IPS-NIHi11 (cell line): ENCODE measurements at regions not wholly inside any gene's neighbourhood (a gene's known extent, or its start where the extent isn't known, plus 50 kb on each side); places are given as distances from the start of the nearest gene placed in this dataset.
A peak's percentile ranks its signal among the peaks of the same experiment; 100 is the strongest.

ENCODE experiments used
- DNase-seq: peaks from one replicate; pipeline ENCODE4 v3.0.0; 2012; ENCODE audit warnings: mixed read lengths, low spot score

DNA sequence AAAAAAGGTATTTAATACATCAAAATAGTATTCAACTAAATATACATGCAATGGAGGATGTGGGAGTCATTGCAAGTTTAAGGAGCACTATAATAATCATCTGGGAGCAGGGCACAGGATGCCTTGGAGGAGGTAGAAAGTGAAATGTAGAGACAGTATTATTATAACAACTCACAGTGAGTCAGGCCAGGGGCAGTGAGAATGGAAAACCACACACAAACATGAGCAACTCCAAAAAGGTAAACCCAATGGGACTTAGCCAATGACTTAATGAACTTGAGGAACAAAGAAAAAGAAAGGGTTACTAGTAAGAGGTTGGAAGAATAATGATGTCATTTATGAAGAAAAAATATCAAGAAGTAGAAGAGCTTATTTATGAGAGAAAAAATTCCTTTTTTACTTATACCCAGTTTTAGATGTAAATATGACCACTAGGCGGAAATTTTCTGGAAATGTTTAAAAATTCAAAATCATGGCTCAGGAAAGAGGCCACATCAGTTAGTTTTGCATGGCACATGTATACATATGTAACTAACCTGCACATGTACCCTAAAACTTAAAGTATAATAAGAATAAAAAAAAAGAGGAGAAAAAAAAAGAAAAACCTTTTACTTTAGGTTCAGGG lies 389.3 kb downstream of the SUCLA2 start:
- no peak for DNase-seq

DNA sequence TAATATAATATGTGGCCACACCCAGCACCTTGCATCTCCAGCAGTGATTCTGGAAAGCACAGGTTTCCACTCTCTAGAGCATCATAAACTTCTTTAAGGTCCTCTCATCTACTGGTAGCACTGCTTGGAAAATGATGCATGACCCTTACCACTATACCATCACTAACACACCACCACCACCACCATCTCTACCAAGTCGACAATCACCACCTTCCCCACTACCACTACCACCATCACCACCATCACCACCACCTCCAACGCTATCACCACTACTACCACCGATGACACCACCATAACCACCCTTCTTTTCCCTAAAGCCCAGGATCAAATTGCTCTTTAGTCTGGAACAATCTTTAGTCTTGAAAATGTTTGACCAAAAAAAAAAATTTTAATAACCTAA lies 390.4 kb downstream of the SUCLA2 start:
- no peak for DNase-seq

DNA sequence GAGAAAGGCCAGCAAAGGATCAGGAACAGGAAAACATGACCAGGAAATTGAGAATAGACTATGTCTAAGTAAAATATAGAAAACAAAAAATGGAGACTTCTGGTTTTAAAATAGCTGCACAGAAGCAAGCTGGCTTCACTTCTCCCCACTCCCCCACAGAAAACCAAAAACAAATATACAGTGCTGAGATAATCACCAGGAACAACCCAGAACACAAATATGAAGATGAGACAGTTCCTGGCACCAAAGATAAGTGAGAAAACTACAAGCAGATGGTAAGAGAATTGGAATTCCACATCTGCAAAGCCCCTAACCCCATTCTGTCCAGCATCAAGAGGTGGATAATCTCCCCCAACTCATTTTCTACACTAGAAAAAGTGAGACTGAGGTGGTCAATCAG lies 397.7 kb downstream of the SUCLA2 start:
- DNase-seq = no peak

DNA sequence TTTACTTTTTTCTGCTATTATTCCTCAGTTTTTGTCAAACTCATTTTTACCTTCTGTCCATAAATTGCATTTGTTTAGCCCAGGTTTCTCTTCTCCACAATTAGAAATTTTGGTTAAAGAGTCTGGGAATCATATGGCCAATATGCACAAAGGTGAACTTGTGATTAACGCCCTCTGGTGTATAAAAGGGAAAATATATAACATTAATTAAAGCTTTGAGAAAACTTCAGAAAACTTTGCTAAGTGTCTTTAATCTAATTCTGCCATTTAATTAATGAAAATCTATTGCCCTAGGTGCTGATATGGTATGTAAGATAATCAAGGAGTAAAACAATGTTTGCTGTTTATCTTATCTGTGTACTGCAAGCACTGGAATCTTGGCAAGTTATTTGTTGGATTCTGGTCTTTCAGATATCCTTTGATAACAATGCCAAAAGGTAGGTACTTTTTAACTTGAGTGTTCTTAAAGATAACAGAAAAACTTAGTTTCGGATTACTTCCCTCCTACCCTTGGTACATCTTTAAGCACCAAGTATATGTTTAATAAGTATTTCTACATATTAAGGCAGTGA lies 402.6 kb downstream of the SUCLA2 start:
- no peak for DNase-seq

DNA sequence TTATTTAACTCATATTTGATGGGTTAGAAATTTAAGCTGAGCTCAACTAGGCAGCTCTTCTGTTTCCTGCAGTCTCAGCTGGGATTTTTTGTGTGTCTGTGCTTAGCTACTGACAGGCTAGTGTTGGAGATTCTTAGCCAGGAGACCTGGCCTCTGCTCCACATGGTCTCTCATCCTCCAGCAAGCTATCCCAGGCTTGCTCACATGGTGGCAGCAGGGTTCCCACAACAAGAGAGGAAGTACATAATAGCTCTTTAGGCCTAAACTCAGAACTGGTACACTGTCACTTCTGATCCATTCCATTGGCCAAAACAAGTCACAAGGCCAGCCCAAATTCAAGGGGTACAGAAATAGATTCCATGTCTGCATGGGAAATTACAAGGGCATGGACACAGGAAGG lies 406.2 kb downstream of the SUCLA2 start:
- DNase-seq = peak; percentile 9

DNA sequence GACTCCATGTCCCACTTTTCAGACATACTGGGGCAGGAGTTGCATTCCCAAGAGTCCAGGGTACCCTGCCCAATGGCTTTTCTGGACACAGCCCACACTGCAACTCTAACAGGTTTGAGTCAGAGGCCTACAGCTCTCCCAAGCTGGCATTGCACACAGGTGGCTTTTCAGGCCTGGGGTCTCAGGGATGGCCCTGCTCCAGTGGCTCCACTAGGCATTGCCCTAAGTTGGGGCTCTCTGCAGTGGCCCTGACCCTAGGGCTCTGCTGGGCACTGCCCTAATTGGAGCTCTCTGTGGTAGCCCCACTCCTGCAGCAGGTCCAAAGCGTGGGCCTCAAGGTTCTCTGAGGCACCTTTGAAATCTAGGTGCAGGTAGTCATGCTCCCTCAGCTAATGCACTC lies 408.8 kb downstream of the SUCLA2 start:
- no peak for DNase-seq

DNA sequence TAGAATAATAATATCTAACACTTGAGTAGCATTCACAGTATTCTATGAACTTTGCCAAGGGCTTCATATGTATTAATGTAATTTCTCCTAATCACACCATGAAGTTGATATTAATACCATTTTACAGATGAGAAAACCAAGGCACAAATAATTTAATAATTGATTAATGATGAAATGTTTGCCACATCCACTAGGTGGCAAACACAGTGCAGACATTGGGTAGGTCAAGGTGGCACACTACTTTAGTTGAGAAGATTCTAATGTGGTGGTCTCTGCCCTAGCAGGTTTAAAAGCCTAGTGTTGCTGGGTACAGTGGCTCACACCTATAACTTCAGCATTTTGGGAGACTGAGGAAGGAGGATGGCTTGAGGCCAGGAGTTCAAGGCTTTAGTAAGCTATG lies 412.4 kb downstream of the SUCLA2 start:
- no peak for DNase-seq

DNA sequence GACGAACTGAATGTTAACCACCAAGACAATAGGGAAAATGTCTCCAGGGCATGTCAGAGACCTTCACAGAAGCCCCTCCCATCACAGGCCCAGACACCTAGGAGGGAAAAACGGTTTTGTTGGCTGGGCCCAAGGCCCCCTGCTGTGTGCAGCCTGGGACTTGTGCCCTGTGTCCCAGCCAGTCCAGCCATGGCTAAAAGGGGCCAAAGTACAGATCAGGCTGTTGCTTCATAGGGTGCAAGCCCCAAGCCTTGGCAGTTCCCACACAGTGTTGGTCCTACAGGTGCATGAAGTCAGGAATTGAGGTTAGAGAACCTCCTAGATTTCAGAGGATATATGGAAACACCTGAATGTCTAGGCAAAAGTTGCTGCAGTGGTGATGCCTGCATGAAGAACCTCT lies 428.7 kb downstream of the SUCLA2 start:
- DNase-seq = no peak

DNA sequence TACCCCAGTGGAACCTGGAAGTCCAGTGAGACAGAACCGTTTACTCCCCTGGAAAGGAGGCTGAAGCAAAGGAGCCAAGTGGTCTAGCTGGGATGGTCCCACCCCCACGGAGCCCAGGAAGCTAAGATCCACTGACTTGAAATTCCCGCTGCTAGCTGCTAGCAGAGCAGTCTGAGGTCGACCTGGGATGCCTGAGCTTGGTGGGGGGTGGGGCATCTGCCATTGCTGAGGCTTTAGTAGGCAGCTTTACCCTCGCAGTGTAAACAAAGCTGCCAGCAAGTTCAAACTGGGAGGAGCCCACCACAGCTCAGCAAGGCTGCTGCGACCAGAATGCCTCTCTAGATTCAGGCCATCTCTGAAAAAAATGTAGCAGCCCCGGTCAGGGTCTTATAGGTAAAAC lies 437.0 kb downstream of the SUCLA2 start:
- DNase-seq = no peak

DNA sequence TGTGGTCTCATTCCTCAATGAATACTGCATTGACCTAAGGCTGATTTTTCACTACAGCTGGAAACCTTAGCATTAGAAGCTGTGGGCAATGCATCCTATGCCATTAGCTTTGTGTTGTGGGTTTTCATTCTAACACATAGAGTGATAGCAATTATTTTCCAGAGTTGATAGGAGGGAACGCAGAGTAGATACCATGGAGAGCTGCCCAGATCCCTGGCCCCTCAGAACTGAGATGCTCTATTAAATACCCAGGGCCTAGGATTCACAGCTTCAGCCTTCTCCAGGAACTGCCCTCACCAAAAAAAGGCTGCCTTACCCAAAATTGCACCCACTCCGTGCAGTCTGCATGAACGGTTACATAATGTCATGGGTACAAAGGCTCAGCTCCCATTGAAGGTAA lies 444.4 kb downstream of the SUCLA2 start:
- DNase-seq = no peak

DNA sequence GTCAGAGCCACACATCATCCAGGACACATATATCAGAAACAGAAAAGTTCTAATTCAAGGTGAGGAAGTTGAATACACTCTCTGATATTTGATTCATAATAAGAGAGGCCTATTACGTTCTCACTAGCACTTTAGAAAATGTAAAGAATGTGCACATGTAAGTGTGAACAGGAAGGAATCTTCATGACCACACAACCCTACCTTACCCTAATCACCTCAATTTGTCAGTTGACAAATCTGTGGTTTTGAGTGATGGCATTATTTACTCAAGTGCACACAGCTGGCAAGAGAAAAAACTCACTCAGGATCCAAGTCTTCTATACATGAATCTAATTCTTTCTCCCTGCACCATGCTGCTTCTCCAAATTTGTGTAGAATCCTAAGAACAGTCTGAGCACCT lies 445.8 kb downstream of the SUCLA2 start:
- no peak for DNase-seq

GRCh38 chr13:47553329-47553977 lies 447.6 kb downstream of the SUCLA2 start:
- DNase-seq = peak; percentile 16

DNA sequence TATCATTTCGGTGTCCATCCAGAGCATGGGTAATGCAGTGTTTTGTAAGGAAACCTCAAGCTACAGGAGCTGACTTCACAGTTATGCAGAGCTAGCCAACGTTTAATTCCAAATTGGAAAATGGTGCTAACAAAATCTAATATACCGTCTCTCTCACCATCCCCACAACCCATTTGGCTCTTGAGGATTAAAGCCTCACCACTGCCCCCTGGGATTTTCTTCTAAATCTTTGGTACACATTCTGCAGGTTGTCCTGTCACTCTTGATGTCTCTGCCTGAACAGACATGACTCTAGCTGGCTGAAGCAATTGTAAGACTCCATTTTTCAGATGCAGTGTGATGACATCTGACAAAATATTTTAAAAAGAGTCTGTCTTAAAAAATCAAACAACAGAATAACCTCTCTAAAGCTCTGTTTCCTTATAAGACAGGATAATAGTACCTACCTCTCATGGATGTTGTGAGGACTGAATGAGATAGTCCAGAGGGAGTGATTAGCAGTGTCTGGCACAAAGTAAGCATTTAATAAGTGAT lies 451.8 kb downstream of the SUCLA2 start:
- DNase-seq = no peak

- no peak for DNase-seq
These were observed 452.7 kb downstream of the SUCLA2 start for GRCh38 chr13:47548294-47548840.

GRCh38 chr13:47546391-47547225 lies 454.5 kb downstream of the SUCLA2 start:
- DNase-seq = no peak

DNA sequence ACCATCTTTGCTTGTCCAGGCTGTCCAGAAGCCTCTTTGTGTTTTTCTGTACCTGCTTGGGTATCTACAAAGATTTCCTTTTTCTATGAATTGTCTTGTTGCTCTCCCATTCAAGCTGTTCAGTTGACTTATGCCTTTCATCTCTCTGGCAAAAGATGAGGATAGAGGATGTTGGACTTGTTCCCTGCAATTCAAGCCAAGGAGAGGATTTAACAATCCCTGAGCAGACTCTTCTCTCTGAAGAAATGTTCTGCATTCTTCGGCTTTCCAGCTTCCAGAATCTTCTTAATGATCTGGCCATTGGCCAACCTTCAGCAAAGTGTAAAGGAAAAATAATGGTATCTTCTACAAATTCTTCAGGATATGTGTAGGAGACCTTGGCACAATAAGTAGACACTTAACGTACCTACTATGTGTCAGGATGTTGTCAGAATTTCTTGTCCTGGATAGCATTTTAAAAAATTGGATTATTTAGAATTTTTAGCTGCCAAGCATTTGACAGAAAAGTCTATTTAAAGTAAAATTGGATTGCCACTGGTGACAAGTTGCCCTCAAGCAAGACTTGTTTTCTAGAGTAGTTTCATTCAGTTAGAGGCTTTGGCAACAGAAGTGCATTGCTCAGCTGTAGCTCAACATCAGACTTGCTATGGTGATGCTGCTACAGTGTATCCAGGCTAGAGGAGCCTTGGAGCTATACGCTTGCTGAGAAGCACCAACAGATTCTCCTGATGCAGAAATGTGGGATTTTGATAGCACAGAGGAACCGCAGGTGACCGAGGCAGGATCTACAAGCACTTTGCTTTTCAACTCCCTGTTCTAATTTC lies 455.7 kb downstream of the SUCLA2 start:
- no peak for DNase-seq

- no peak for DNase-seq
These were observed 461.8 kb downstream of the SUCLA2 start for GRCh38 chr13:47539317-47539716.

- DNase-seq = no peak
These were observed 477.3 kb downstream of the SUCLA2 start for GRCh38 chr13:47523771-47524170.

- DNase-seq = no peak
These were observed 479.1 kb downstream of the SUCLA2 start for GRCh38 chr13:47521890-47522487.

GRCh38 chr13:47519626-47520025 lies 481.4 kb downstream of the SUCLA2 start:
- DNase-seq = no peak

DNA sequence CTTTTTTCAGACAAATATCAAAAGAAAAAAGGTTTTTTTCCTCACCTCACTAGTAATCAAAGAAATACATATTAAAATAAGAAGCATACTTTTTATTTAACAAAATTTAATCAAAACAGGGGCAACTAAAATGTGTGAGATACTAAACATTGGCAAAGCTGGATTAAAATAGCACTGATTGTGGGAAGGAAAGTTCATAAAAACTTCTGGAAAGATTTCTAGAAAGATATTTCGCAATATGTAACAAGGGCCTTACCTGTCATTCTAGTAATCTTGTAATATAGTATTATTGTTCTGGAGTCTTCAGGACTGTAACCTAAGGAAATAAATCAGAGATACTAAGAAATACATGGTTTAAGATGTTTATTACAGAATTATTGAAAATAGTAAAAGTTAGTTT lies 482.5 kb downstream of the SUCLA2 start:
- DNase-seq = no peak
